ENCODE measurements at regions not wholly inside any gene's neighbourhood (a gene's known extent, or its start where the extent isn't known, plus 50 kb on each side); places are given as distances from the start of the nearest gene placed in this dataset.
"Not testable (repeated sequence)": the region's sequence is repeated elsewhere in the genome, so short reads cannot be mapped to it uniquely, and the experiment has no call there.

DNA sequence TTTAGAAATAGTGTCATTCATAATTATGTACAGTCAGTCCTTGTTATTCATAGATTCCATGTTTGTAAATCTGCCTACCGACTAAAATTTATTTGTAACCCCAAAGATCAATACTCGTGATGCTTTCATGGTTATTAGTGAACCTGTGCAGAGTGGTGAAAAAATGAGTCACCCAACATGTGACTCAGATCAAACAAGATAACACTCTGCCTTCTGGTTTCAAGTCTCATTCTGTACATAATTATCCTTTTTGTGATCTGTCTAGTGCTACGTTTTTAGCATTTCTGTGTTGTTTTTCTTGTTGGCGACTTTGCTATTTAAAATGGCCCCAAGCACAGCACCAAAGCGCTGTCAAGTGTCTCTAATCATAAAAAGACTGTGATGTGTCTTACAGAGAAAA, 274.7 kb downstream of the SUCLA2 start:
- Histone ChIP-seq H3K36me3 (ENCODE audit: control insufficient read depth in 5 of 5, insufficient read depth in 5 of 5, low read length in 5 of 5) (no peaks in the 10 kb centered on the region), H3K27ac (ENCODE audit: low read depth, low read length) (no peak overlapping the region), H3K9ac (ENCODE audit: low read length in 5 of 5) (no peak overlapping the region), H3K4me3 (ENCODE audit: low read depth in 1 of 5, low read length in 5 of 5) (no peak overlapping the region), H3K27me3 (ENCODE audit: control insufficient read depth in 5 of 5, insufficient read depth in 4 of 5, low read length in 5 of 5) (no peaks in the 10 kb centered on the region), H3K4me1 (ENCODE audit: control insufficient read depth in 5 of 5, insufficient read depth in 5 of 5, low read length in 5 of 5) (peaks cover 0 to 4% (median 0%) of the 10 kb centered on the region in 5 donors), H3K9me3 (ENCODE audit: control insufficient read depth in 5 of 5, low read length in 5 of 5) (peaks cover 0 to 6% (median 0%) of the 10 kb centered on the region in 5 donors)

DNA sequence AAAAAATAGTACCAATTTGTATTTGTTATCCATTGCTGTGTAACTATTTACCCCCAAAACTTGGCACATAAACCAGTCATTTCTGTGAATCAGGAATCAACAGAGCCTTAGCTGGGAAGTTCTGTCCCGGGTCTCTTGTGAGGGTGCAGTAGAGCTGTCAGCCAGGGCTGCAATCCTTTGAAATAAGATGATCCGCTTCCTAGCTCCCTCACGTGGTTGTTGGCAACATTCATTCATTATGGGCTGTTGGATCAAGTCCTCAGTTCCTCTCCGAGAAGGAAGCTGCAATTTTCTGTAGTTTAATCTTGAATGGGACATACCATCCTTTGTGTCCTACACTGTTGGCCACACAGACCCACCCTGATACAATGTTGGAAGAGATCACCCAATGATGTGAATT, 277.2 kb downstream of the SUCLA2 start:
- H3K4me1 ChIP-seq (ENCODE audit: control insufficient read depth in 5 of 5, insufficient read depth in 5 of 5, low read length in 5 of 5) = peaks cover 0 to 4% (median 0%) of the 10 kb centered on the region in 5 donors
- H3K4me3 ChIP-seq (ENCODE audit: low read depth in 1 of 5, low read length in 5 of 5) = no peak overlapping the region
- H3K36me3 ChIP-seq (ENCODE audit: control insufficient read depth in 5 of 5, insufficient read depth in 5 of 5, low read length in 5 of 5) = no peaks in the 10 kb centered on the region
- peaks cover 0 to 6% (median 0%) of the 10 kb centered on the region in 5 donors for H3K9me3 ChIP-seq (ENCODE audit: control insufficient read depth in 5 of 5, low read length in 5 of 5)
- no peaks in the 10 kb centered on the region for H3K27me3 ChIP-seq (ENCODE audit: control insufficient read depth in 5 of 5, insufficient read depth in 4 of 5, low read length in 5 of 5)
- no peak overlapping the region for H3K27ac ChIP-seq (ENCODE audit: low read depth, low read length)
- H3K9ac ChIP-seq (ENCODE audit: low read length in 5 of 5) = no peak overlapping the region

DNA sequence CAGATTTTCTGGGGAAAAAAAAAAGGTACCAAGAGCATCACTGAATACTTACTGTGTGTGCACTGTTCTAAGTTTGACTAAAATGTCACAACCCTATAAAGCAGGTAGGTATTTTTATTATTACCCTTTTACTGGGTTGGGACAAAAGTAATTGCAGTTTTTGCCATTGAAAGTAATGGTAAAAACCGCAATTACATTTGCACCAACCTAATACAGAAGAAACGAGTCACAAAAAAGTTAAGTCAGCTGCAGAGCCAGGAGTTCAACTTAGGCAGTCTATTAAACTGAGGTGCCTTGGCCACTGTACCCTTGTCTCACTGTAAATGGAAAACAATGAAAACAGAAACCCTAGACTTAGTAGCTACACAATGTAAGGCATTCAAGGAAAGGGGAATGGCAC, 281.9 kb downstream of the SUCLA2 start:
- Histone ChIP-seq H3K36me3 (ENCODE audit: control insufficient read depth in 5 of 5, insufficient read depth in 5 of 5, low read length in 5 of 5) (no peaks in the 10 kb centered on the region), H3K9ac (ENCODE audit: low read length in 5 of 5) (no peak overlapping the region), H3K27me3 (ENCODE audit: control insufficient read depth in 5 of 5, insufficient read depth in 4 of 5, low read length in 5 of 5) (no peaks in the 10 kb centered on the region), H3K4me3 (ENCODE audit: low read depth in 1 of 5, low read length in 5 of 5) (no peak overlapping the region), H3K9me3 (ENCODE audit: control insufficient read depth in 5 of 5, low read length in 5 of 5) (no peaks in the 10 kb centered on the region), H3K27ac (ENCODE audit: low read depth, low read length) (no peak overlapping the region), H3K4me1 (ENCODE audit: control insufficient read depth in 5 of 5, insufficient read depth in 5 of 5, low read length in 5 of 5) (peaks cover 0 to 4% (median 0%) of the 10 kb centered on the region in 5 donors)

DNA sequence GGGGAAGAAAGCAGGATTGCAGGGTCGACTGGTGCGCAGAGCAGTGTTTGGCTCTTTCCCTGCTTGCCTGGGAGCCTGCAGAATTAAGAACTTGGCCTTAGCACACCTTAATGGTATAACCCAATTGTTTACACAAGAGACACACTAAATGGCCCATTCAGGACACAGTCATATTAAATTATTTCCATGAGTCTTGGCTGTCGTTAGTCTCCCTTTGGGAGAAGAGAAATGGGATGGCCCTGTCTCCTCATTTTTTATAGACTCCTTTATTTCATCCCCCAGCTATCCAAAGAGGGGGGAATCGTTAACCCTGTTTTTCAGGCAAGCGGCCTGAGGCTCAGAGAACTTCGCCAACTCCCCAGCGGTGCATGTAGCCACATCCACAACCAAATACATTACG, 282.5 kb downstream of the SUCLA2 start:
- Histone ChIP-seq H3K9ac (ENCODE audit: low read length in 5 of 5) (no peak overlapping the region), H3K4me3 (ENCODE audit: low read depth in 1 of 5, low read length in 5 of 5) (no peak overlapping the region), H3K36me3 (ENCODE audit: control insufficient read depth in 5 of 5, insufficient read depth in 5 of 5, low read length in 5 of 5) (no peaks in the 10 kb centered on the region), H3K27me3 (ENCODE audit: control insufficient read depth in 5 of 5, insufficient read depth in 4 of 5, low read length in 5 of 5) (no peaks in the 10 kb centered on the region), H3K4me1 (ENCODE audit: control insufficient read depth in 5 of 5, insufficient read depth in 5 of 5, low read length in 5 of 5) (peaks cover 0 to 4% (median 0%) of the 10 kb centered on the region in 5 donors), H3K9me3 (ENCODE audit: control insufficient read depth in 5 of 5, low read length in 5 of 5) (no peaks in the 10 kb centered on the region), H3K27ac (ENCODE audit: low read depth, low read length) (no peak overlapping the region)

DNA sequence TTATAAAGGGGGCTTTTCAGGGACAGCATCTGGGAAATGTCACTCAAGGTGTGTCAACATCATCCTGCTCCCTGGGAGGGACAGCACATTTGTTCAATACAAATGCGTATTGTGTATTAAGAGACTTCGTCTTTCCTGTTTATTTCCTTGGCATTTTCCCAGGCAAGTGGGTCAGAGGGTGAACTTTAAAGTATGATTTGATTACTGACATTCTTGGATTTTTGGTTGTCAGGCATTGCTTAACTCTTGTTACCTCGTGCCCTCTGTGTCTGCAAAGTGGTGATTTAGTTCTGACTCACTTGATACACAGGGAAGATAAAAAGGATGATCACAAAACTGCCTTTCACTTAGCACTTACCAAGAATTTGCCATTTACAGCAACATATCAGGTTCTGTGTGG, 292.7 kb downstream of the SUCLA2 start:
- Histone ChIP-seq H3K4me1 (ENCODE audit: control insufficient read depth in 5 of 5, insufficient read depth in 5 of 5, low read length in 5 of 5) (peaks cover 0 to 16% (median 10%) of the 10 kb centered on the region in 5 donors), H3K27me3 (ENCODE audit: control insufficient read depth in 5 of 5, insufficient read depth in 4 of 5, low read length in 5 of 5) (no peaks in the 10 kb centered on the region), H3K4me3 (ENCODE audit: low read depth in 1 of 5, low read length in 5 of 5) (no peak overlapping the region), H3K27ac (ENCODE audit: low read depth, low read length) (no peak overlapping the region), H3K36me3 (ENCODE audit: control insufficient read depth in 5 of 5, insufficient read depth in 5 of 5, low read length in 5 of 5) (no peaks in the 10 kb centered on the region), H3K9me3 (ENCODE audit: control insufficient read depth in 5 of 5, low read length in 5 of 5) (peaks cover 0 to 3% (median 0%) of the 10 kb centered on the region in 5 donors), H3K9ac (ENCODE audit: low read length in 5 of 5) (no peak overlapping the region)

DNA sequence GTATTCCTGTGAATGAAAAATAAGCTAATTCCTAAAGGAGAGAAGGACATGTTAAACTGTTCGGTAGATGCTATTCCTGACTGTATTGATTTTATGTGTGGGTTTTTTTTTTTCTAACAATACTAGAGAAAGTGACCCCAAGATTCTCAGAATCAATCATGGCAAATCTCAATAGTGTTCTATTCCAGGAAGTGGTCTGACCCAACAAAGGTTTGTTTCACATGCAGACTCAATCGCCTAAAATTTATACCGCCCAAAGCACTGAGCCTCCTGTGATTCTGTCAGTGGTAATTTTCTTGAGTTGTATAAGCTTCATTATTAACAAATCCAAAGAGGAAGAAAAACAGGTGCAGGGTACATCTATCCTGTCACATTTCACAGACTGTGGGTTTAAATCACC, 293.7 kb downstream of the SUCLA2 start:
- Histone ChIP-seq H3K4me3 (ENCODE audit: low read depth in 1 of 5, low read length in 5 of 5) (no peak overlapping the region), H3K27me3 (ENCODE audit: control insufficient read depth in 5 of 5, insufficient read depth in 4 of 5, low read length in 5 of 5) (no peaks in the 10 kb centered on the region), H3K9me3 (ENCODE audit: control insufficient read depth in 5 of 5, low read length in 5 of 5) (peaks cover 0 to 3% (median 0%) of the 10 kb centered on the region in 5 donors)

DNA sequence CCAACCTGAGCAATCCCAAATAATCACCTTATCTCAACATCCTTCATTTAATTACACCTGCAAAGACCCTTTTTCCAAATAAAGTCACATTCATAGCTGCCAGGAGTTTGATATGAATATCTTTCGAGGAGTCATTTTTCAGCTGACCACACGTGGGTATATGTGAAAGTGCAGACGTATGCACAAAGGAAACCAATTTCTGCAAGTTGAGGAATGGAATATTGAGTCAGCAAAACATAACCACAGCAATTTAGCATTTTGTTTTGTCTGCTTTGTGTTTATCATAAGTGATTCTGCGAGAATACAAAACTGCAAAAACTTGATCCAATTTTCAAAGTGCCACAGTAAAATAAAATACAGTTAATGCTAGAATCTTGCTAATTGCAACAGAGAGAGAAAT, 295.9 kb downstream of the SUCLA2 start:
- no peaks in the 10 kb centered on the region for H3K36me3 ChIP-seq (ENCODE audit: control insufficient read depth in 5 of 5, insufficient read depth in 5 of 5, low read length in 5 of 5)
- H3K27ac ChIP-seq (ENCODE audit: low read depth, low read length) = no peak overlapping the region
- H3K9ac ChIP-seq (ENCODE audit: low read length in 5 of 5) = no peak overlapping the region
- no peaks in the 10 kb centered on the region for H3K27me3 ChIP-seq (ENCODE audit: control insufficient read depth in 5 of 5, insufficient read depth in 4 of 5, low read length in 5 of 5)
- H3K4me3 ChIP-seq (ENCODE audit: low read depth in 1 of 5, low read length in 5 of 5) = no peak overlapping the region
- H3K4me1 ChIP-seq (ENCODE audit: control insufficient read depth in 5 of 5, insufficient read depth in 5 of 5, low read length in 5 of 5) = peaks cover 0 to 16% (median 10%) of the 10 kb centered on the region in 5 donors
- H3K9me3 ChIP-seq (ENCODE audit: control insufficient read depth in 5 of 5, low read length in 5 of 5) = peaks cover 0 to 3% (median 0%) of the 10 kb centered on the region in 5 donors

More for the DNA sequence above, 293.7 kb downstream of the SUCLA2 start:
- Histone ChIP-seq H3K36me3 (ENCODE audit: control insufficient read depth in 5 of 5, insufficient read depth in 5 of 5, low read length in 5 of 5) (no peaks in the 10 kb centered on the region), H3K9ac (ENCODE audit: low read length in 5 of 5) (no peak overlapping the region), H3K27ac (ENCODE audit: low read depth, low read length) (no peak overlapping the region), H3K4me1 (ENCODE audit: control insufficient read depth in 5 of 5, insufficient read depth in 5 of 5, low read length in 5 of 5) (peaks cover 0 to 16% (median 10%) of the 10 kb centered on the region in 5 donors)

DNA sequence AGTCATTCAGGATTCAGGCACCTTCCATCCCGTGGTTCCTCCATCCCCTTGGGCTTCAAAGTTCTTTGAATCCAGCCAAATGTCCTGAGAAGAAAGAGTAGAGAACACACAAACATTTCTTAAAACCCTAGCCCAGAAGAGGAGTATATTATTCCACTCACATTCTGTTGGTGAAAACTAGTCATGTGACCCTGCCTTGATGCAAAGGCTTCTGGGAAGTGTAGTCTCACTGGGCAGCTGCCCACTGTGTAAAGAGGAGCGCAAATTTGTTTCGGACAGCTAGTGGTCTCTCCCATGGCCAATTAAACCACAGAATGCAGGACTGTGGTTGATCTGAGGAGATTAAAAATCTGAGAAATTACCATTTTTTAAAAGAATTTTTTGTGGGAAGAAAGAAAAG, 304.4 kb downstream of the SUCLA2 start:
- H3K9ac ChIP-seq (ENCODE audit: low read length in 5 of 5) = no peak overlapping the region
- no peak overlapping the region for H3K27ac ChIP-seq (ENCODE audit: low read depth, low read length)
- no peaks in the 10 kb centered on the region for H3K36me3 ChIP-seq (ENCODE audit: control insufficient read depth in 5 of 5, insufficient read depth in 5 of 5, low read length in 5 of 5)
- H3K4me1 ChIP-seq (ENCODE audit: control insufficient read depth in 5 of 5, insufficient read depth in 5 of 5, low read length in 5 of 5) = no peaks in the 10 kb centered on the region
- H3K9me3 ChIP-seq (ENCODE audit: control insufficient read depth in 5 of 5, low read length in 5 of 5) = no peaks in the 10 kb centered on the region
- no peak overlapping the region for H3K4me3 ChIP-seq (ENCODE audit: low read depth in 1 of 5, low read length in 5 of 5)
- H3K27me3 ChIP-seq (ENCODE audit: control insufficient read depth in 5 of 5, insufficient read depth in 4 of 5, low read length in 5 of 5) = no peaks in the 10 kb centered on the region

DNA sequence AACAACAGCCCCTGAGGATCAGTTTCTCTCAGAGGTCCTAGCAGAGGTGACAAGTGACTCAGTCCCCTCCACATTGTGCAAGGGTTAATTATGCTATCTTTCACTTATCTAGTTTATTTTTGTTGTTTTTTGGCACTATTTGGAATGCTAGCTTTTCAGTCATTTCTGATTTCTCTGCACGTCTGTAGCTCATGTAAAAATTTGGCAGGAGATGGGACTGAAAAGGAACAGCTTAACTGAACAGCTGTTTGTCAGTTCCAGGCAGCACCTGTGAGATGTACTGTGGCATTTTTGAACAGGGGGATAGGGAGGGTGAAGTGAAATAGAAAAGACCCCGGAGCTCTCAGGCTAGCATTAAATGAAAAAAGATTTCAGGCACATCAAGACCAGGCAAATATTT, 313.5 kb downstream of the SUCLA2 start:
- Histone ChIP-seq H3K4me1 (ENCODE audit: control insufficient read depth in 5 of 5, insufficient read depth in 5 of 5, low read length in 5 of 5) (no peaks in the 10 kb centered on the region), H3K36me3 (ENCODE audit: control insufficient read depth in 5 of 5, insufficient read depth in 5 of 5, low read length in 5 of 5) (no peaks in the 10 kb centered on the region), H3K27me3 (ENCODE audit: control insufficient read depth in 5 of 5, insufficient read depth in 4 of 5, low read length in 5 of 5) (no peaks in the 10 kb centered on the region), H3K9ac (ENCODE audit: low read length in 5 of 5) (no peak overlapping the region), H3K4me3 (ENCODE audit: low read depth in 1 of 5, low read length in 5 of 5) (no peak overlapping the region), H3K27ac (ENCODE audit: low read depth, low read length) (no peak overlapping the region), H3K9me3 (ENCODE audit: control insufficient read depth in 5 of 5, low read length in 5 of 5) (no peaks in the 10 kb centered on the region)

DNA sequence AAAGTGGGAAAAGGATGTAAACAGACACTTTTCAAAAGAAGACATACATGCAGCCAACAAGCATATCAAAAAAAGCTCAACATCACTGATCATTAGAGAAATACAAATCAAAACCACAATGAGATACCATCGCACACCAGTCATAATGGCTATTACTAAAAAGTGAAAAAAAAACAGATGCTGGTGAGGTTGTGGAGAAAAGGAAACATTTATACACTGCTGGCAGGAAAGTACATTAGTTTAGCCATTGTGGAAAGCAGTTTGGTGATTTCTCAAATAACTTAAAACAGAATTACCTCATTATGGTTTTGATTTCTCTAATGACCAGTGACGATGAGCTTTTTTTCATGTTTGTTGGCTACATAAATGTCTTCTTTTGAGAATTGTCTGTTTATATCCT, 315.9 kb downstream of the SUCLA2 start:
- not testable (repeated sequence) for H3K4me1 ChIP-seq (ENCODE audit: control insufficient read depth in 5 of 5, insufficient read depth in 5 of 5, low read length in 5 of 5); H3K9me3 ChIP-seq (ENCODE audit: control insufficient read depth in 5 of 5, low read length in 5 of 5); H3K27me3 ChIP-seq (ENCODE audit: control insufficient read depth in 5 of 5, insufficient read depth in 4 of 5, low read length in 5 of 5); H3K27ac ChIP-seq (ENCODE audit: low read depth, low read length); H3K4me3 ChIP-seq (ENCODE audit: low read depth in 1 of 5, low read length in 5 of 5); H3K9ac ChIP-seq (ENCODE audit: low read length in 5 of 5); H3K36me3 ChIP-seq (ENCODE audit: control insufficient read depth in 5 of 5, insufficient read depth in 5 of 5, low read length in 5 of 5)

DNA sequence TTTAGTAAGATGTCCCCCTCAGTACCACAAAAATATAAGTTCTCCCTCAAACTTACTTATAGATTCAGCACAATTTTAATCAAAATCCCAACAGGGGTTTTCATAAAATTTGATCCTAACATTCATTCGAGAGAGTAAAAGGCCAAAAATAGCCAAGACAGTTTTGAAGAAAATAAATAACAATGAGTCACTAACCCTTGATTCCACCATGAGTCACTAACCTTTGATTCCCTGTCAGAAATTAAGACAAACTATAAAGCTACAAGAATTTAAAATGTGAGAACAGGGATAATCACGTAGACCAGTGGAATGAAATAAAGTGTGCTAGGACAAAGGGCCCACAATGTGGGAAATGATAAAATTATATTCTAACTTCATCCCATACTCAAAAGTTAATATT, 320.3 kb downstream of the SUCLA2 start:
- Histone ChIP-seq H3K27me3 (ENCODE audit: control insufficient read depth in 5 of 5, insufficient read depth in 4 of 5, low read length in 5 of 5) (no peaks in the 10 kb centered on the region), H3K36me3 (ENCODE audit: control insufficient read depth in 5 of 5, insufficient read depth in 5 of 5, low read length in 5 of 5) (no peaks in the 10 kb centered on the region), H3K9ac (ENCODE audit: low read length in 5 of 5) (no peak overlapping the region), H3K4me1 (ENCODE audit: control insufficient read depth in 5 of 5, insufficient read depth in 5 of 5, low read length in 5 of 5) (no peaks in the 10 kb centered on the region), H3K27ac (ENCODE audit: low read depth, low read length) (no peak overlapping the region), H3K4me3 (ENCODE audit: low read depth in 1 of 5, low read length in 5 of 5) (no peak overlapping the region), H3K9me3 (ENCODE audit: control insufficient read depth in 5 of 5, low read length in 5 of 5) (no peaks in the 10 kb centered on the region)

Data from subcutaneous abdominal adipose tissue (tissue), 5 donors.